GM23248 (cell line): ENCODE measurements at regions not wholly inside any gene's neighbourhood (a gene's known extent, or its start where the extent isn't known, plus 50 kb on each side); places are given as distances from the start of the nearest gene placed in this dataset.

Experiments used
- DNase-seq: peaks from one replicate; pipeline ENCODE4 v3.0.0-alpha.2; 2015
- H2AFZ ChIP-seq: fragments of 200-600 bp; sonication (generic); 2 replicates; pipeline ENCODE4 v1.6.1; 2016; ENCODE audit warnings: antibody characterized with exemption
- H3F3A ChIP-seq: fragments of 200-600 bp; sonication (generic); 2 replicates; pipeline ENCODE4 v1.6.1; 2016; ENCODE audit warnings: mild to moderate bottlenecking, antibody characterized with exemption, mixed run types; ENCODE audit not compliant: insufficient read depth
- H3K27ac ChIP-seq: fragments of 200-600 bp; sonication (generic); 2 replicates; pipeline ENCODE4 v1.5.1; 2016; ENCODE audit warnings: mild to moderate bottlenecking
- H3K27me3 ChIP-seq: fragments of 200-600 bp; sonication (generic); replicated peaks from 2 replicates; pipeline ENCODE4 v1.6.1; 2016; ENCODE audit warnings: mild to moderate bottlenecking; ENCODE audit not compliant: insufficient read depth
- H3K36me3 ChIP-seq: fragments of 200-600 bp; sonication (generic); 2 replicates; pipeline ENCODE4 v1.6.1; 2016; ENCODE audit warnings: low read depth, mild to moderate bottlenecking
- H3K4me1 ChIP-seq: fragments of 200-600 bp; sonication (generic); 2 replicates; pipeline ENCODE4 v1.6.1; 2016; ENCODE audit warnings: mild to moderate bottlenecking; ENCODE audit not compliant: insufficient read depth
- H3K4me2 ChIP-seq: fragments of 200-600 bp; sonication (generic); one replicate; pipeline ENCODE4 v1.6.1; 2016; ENCODE audit warnings: mild to moderate bottlenecking; ENCODE audit not compliant: unreplicated experiment
- H3K4me3 ChIP-seq: fragments of 200-600 bp; sonication (generic); 2 replicates; pipeline ENCODE4 v1.5.1; 2016; ENCODE audit warnings: mild to moderate bottlenecking
- H3K79me2 ChIP-seq: fragments of 200-600 bp; sonication (generic); 2 replicates; pipeline ENCODE4 v1.6.1; 2016; ENCODE audit warnings: mild to moderate bottlenecking; ENCODE audit not compliant: insufficient read depth
- H3K9ac ChIP-seq: fragments of 200-600 bp; sonication (generic); 2 replicates; pipeline ENCODE4 v1.6.1; 2016; ENCODE audit warnings: mild to moderate bottlenecking
- H3K9me2 ChIP-seq: fragments of 200-600 bp; sonication (generic); 2 replicates; pipeline ENCODE4 v1.6.1; 2016; ENCODE audit warnings: mixed run types, mild to moderate bottlenecking, moderate library complexity; ENCODE audit not compliant: insufficient read depth
- H3K9me3 ChIP-seq: fragments of 200-600 bp; sonication (generic); one replicate; pipeline ENCODE4 v1.6.1; 2017; ENCODE audit warnings: low read depth
- H4K20me1 ChIP-seq: fragments of 200-600 bp; sonication (generic); 2 replicates; pipeline ENCODE4 v1.6.0; 2016; ENCODE audit not compliant: insufficient read depth
- EZH2 ChIP-seq: fragments of 200-600 bp; sonication (generic); IDR thresholded peaks from 2 replicates; pipeline ENCODE4 v1.6.1; 2018; ENCODE audit warnings: antibody characterized with exemption, mild to moderate bottlenecking; ENCODE audit not compliant: insufficient read depth, poor library complexity, severe bottlenecking
- EZH2phosphoT487 ChIP-seq: fragments of 200-600 bp; sonication (generic); IDR thresholded peaks from 2 replicates; pipeline ENCODE4 v1.6.1; 2018; ENCODE audit warnings: antibody characterized with exemption, moderate library complexity, mild to moderate bottlenecking, low read depth; ENCODE audit not compliant: insufficient read depth
- WGBS, 2 experiments: methylation state at CpG; one replicate each; pipeline ENCODE4 v1.1.6; 2015 to 2017; ENCODE audit warnings: low lambda C conversion rate in 2 of 2, low coverage in 1 of 2; ENCODE audit errors: missing lambda C conversion rate in 2 of 2; 5-methylcytosine and 5-hydroxymethylcytosine counted together
- in situ Hi-C: fragments of 300-500 bp; cut with MboI; formaldehyde crosslinking; loops from 2 replicates; pipeline ENCODE4 v1.15.0; 2020

DNA sequence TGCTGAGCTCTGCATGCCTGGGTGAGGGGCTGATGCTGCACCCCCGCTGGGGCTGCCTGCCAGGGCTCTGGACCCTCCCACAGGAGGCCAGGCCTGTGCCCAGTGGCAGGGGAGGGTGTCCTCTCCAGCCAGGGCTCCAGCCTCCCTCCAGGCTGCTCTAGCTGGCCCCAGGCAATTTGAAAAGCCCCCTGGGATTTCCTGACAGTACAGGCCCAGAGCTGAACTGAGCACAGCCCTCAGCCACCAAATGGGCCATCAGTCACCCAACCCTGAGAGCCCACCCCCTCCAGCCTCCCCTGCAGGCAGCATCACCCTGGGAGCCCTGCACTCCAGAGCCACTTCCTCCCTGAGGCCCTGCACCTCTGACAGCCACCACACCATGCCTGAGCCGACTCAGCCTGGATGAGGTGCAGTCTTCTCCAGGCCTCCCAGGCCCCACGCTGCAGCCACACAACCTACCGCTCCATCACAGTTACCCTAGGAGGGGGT is 101.8 kb upstream of the RET start:
- Histone ChIP-seq H3K4me2 (no peak overlapping the region), H4K20me1 (no peaks in the 10 kb centered on the region), H3K27me3 (no peaks in the 10 kb centered on the region), H2AFZ (no peak overlapping the region), H3F3A (no peaks in the 10 kb centered on the region), H3K36me3 (no peaks in the 10 kb centered on the region), H3K9ac (no peak overlapping the region), H3K9me2 (no peaks in the 10 kb centered on the region), H3K4me3 (no peak overlapping the region), H3K4me1 (no peaks in the 10 kb centered on the region), H3K9me3 (no peaks in the 10 kb centered on the region), H3K79me2 (no peaks in the 10 kb centered on the region), H3K27ac (no peak overlapping the region)
- WGBS, 2 experiments, result 29 to 34% methylated on average over 4 of the region's 4 CpGs
- in situ Hi-C loops, result no loop called here
- TF ChIP-seq EZH2phosphoT487 (no peak), EZH2 (no peak)
- DNase-seq, result no peak

DNA sequence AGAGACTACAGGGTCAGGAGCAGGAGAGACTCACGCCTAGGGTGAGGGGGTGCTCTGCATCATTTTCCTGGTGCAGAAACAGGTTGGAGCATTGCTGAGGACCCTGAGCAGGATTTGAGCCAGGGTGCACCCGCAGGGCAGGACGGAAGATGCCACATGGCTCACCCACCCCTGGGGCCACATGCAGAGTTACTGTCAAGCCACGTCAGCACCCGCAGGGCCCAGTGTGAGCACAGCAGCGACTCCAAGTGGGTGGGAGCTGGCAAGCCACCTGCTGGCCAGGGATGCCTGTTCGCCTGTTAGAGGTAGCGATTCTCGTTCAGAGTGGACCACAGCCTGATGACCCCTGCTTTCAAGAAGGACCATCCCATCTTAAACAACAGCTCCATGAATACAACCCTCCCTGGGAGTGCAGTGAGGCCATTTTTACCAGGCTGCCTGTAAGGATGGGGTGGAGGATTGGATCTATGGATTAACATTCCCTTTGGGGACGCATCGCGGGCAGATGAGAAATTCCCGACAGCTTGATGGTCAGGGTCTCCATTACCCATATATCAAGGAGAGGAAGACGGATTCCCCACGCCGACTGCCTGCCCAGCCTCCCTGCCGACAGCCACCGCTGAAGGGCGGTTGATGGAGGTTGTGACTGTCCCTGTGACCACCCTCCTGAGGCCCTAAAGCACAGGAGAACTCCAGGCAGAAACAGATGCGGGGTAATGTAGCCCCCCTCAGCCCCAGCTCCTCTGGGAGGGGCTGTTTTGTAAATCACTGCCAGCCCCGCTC is 101.1 kb upstream of the RET start:
- H3K4me2 ChIP-seq, result no peak overlapping the region
- no peaks in the 10 kb centered on the region for H3K9me3 ChIP-seq
- H3K36me3 ChIP-seq, result no peaks in the 10 kb centered on the region
- DNase-seq, result no peak
- no peaks in the 10 kb centered on the region for H3F3A ChIP-seq
- H4K20me1 ChIP-seq, result no peaks in the 10 kb centered on the region
- H3K79me2 ChIP-seq, result no peaks in the 10 kb centered on the region
- no peaks in the 10 kb centered on the region for H3K4me1 ChIP-seq
- no peak overlapping the region for H3K4me3 ChIP-seq
- H2AFZ ChIP-seq, result no peak overlapping the region
- H3K27me3 ChIP-seq, result no peaks in the 10 kb centered on the region
- TF ChIP-seq EZH2, result no peak
- in situ Hi-C loops, result no loop called here
- no peaks in the 10 kb centered on the region for H3K9me2 ChIP-seq
- no peak overlapping the region for H3K9ac ChIP-seq
- 60% methylated on average over 20 to 21 of the region's 21 CpGs for WGBS, 2 experiments
- no peak overlapping the region for H3K27ac ChIP-seq

DNA sequence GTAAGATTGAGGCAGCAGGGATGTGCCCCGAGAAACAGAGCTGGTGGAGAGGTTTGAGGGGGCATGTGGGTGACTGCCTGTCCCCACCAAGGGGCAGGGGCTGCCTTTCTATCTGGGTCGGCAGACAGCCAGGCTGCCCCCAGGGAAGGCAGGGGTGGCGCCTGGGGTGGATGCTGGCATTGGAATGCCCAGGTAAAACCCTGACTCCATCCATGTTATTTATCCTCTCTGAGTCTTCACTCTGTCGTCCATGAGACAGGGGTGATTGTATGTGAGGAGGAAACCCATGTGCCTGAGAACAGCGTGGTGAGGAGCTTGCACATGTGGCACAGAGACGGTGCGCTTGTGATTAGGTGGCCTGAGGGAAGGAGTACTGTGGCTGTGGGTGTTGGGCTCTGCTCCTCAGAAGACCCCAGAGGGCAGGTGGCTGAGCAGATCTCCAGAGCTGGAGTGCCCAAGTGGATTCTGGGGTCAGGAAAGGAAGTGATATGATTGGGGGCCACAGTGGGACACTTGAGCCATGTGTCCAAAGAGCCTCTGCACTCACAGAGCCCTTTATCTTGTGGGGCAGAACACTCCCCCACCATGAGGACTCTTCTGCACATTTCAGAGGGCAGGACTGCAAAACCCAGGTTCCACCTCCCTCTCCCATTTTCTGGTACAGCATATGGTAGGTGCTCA is 100.4 kb upstream of the RET start:
- WGBS, 2 experiments, result 40 to 46% methylated on average over 7 of the region's 7 CpGs
- no peak for TF ChIP-seq EZH2
- TF ChIP-seq EZH2phosphoT487, result no peak
- Histone ChIP-seq H3K27ac (no peak overlapping the region), H3K79me2 (no peaks in the 10 kb centered on the region), H4K20me1 (no peaks in the 10 kb centered on the region), H3K4me3 (no peak overlapping the region), H3K9me3 (no peaks in the 10 kb centered on the region), H3K4me1 (no peaks in the 10 kb centered on the region), H2AFZ (no peak overlapping the region), H3K4me2 (no peak overlapping the region), H3K36me3 (no peaks in the 10 kb centered on the region), H3F3A (no peaks in the 10 kb centered on the region), H3K27me3 (no peaks in the 10 kb centered on the region), H3K9me2 (no peaks in the 10 kb centered on the region), H3K9ac (no peak overlapping the region)
- in situ Hi-C loops, result no loop called here
- DNase-seq, result no peak

- H3K9ac ChIP-seq, result no peak overlapping the region
- H3K27me3 ChIP-seq, result no peaks in the 10 kb centered on the region
- H3K4me2 ChIP-seq, result no peak overlapping the region
- DNase-seq, result no peak
- no peaks in the 10 kb centered on the region for H3K4me1 ChIP-seq
- H3K9me3 ChIP-seq, result no peaks in the 10 kb centered on the region
- TF ChIP-seq EZH2phosphoT487 (no peak), EZH2 (no peak)
- no peak overlapping the region for H3K27ac ChIP-seq
- H3F3A ChIP-seq, result no peaks in the 10 kb centered on the region
- H2AFZ ChIP-seq, result no peak overlapping the region
- H4K20me1 ChIP-seq, result no peaks in the 10 kb centered on the region
- no peaks in the 10 kb centered on the region for H3K9me2 ChIP-seq
- in situ Hi-C loops, result no loop called here
- 36 to 48% methylated on average over 5 of the region's 5 CpGs for WGBS, 2 experiments
- H3K36me3 ChIP-seq, result no peaks in the 10 kb centered on the region
- no peaks in the 10 kb centered on the region for H3K79me2 ChIP-seq
- no peak overlapping the region for H3K4me3 ChIP-seq
These were observed 99.8 kb upstream of the RET start for GRCh38 chr10:42977032-42977416.
